DND-41 (cell line): ENCODE measurements at regions not wholly inside any gene's neighbourhood (a gene's known extent, or its start where the extent isn't known, plus 50 kb on each side); places are given as distances from the start of the nearest gene placed in this dataset.

Source experiments
- ATAC-seq: fragments of 200-7000 bp; cut with Tn5 transposase; 3 replicates; pipeline ENCODE4 v1.9.1; 2021; ENCODE audit warnings: low read depth; ENCODE audit not compliant: insufficient read depth
- DNase-seq: peaks from one replicate; pipeline ENCODE4 v3.0.0-alpha.2; 2020
- H2AFZ ChIP-seq: 2 replicates; pipeline ENCODE4 v1.6.0; 2012; ENCODE audit warnings: low read depth, low read length
- H3K27ac ChIP-seq: 2 replicates; pipeline ENCODE4 v1.5.1; 2012; ENCODE audit warnings: low read length, inconsistent platforms
- H3K27me3 ChIP-seq: fragments of 200-600 bp; sonication (generic); 2 replicates; pipeline ENCODE4 v1.6.0; 2012; ENCODE audit warnings: low read length, mild to moderate bottlenecking, inconsistent platforms; ENCODE audit not compliant: insufficient read depth, poor library complexity
- H3K36me3 ChIP-seq: 2 replicates; pipeline ENCODE4 v1.5.1; 2012; ENCODE audit warnings: low read length, inconsistent platforms; ENCODE audit not compliant: insufficient read depth
- H3K4me1 ChIP-seq: 2 replicates; pipeline ENCODE4 v1.5.1; 2012; ENCODE audit warnings: mild to moderate bottlenecking, low read length; ENCODE audit not compliant: insufficient read depth
- H3K4me2 ChIP-seq: 2 replicates; pipeline ENCODE4 v1.6.0; 2012; ENCODE audit warnings: mild to moderate bottlenecking, moderate library complexity, low read length, inconsistent platforms; ENCODE audit not compliant: insufficient read depth
- H3K4me3 ChIP-seq, 2 experiments: fragments of 200-600 bp in 1 of 2; shearing (Covaris generic) in 1 of 2; 2 replicates each; pipeline ENCODE4 v1.5.1; 2012 to 2016; ENCODE audit warnings: inconsistent platforms in 2 of 2, low read length in 2 of 2, mild to moderate bottlenecking in 2 of 2, low read depth in 1 of 2, moderate library complexity in 1 of 2
- H3K79me2 ChIP-seq: 2 replicates; pipeline ENCODE4 v1.6.0; 2012; ENCODE audit warnings: low read length, inconsistent platforms; ENCODE audit not compliant: insufficient read depth
- H3K9ac ChIP-seq: 2 replicates; pipeline ENCODE4 v1.6.0; 2012; ENCODE audit warnings: low read depth, mild to moderate bottlenecking, inconsistent platforms, low read length, moderate library complexity
- H3K9me3 ChIP-seq: 2 replicates; pipeline ENCODE4 v1.5.1; 2012; ENCODE audit warnings: low read length, moderate library complexity, mild to moderate bottlenecking, inconsistent platforms; ENCODE audit not compliant: insufficient read depth, severe bottlenecking
- H4K20me1 ChIP-seq: 2 replicates; pipeline ENCODE4 v1.6.0; 2012; ENCODE audit warnings: low read length; ENCODE audit not compliant: insufficient read depth
- CTCF ChIP-seq: IDR thresholded peaks from 2 replicates; pipeline ENCODE4 v1.5.1; 2012; ENCODE audit warnings: borderline replicate concordance, low read length, moderate library complexity, mild to moderate bottlenecking; ENCODE audit not compliant: poor library complexity, severe bottlenecking; ENCODE audit errors: extremely low read depth
- EZH2 ChIP-seq: IDR thresholded peaks from 3 replicates; pipeline ENCODE4 v1.6.1; 2012; ENCODE audit warnings: borderline replicate concordance, low read depth, mild to moderate bottlenecking, moderate library complexity, low read length, inconsistent platforms; ENCODE audit not compliant: severe bottlenecking

GRCh38 chr3:27565201-27565852 is 81.1 kb upstream of the SLC4A7 start:
- H4K20me1 ChIP-seq = no peaks in the 10 kb centered on the region
- H3K4me2 ChIP-seq = no peak overlapping the region
- no peak overlapping the region for H3K4me3 ChIP-seq
- no peak overlapping the region for H3K9ac ChIP-seq
- no peak overlapping the region for H2AFZ ChIP-seq
- H3K79me2 ChIP-seq = no peaks in the 10 kb centered on the region
- TF ChIP-seq CTCF = no peak
- TF ChIP-seq EZH2 = no peak
- DNase-seq (no peak), ATAC-seq (no peak)
- H3K27ac ChIP-seq = no peak overlapping the region
- no peaks in the 10 kb centered on the region for H3K27me3 ChIP-seq
- peaks cover 4% of the 10 kb centered on the region; the same call in 1 of the 2 replicates for H3K4me1 ChIP-seq
- H3K36me3 ChIP-seq = no peaks in the 10 kb centered on the region
- H3K9me3 ChIP-seq = no peaks in the 10 kb centered on the region

DNA sequence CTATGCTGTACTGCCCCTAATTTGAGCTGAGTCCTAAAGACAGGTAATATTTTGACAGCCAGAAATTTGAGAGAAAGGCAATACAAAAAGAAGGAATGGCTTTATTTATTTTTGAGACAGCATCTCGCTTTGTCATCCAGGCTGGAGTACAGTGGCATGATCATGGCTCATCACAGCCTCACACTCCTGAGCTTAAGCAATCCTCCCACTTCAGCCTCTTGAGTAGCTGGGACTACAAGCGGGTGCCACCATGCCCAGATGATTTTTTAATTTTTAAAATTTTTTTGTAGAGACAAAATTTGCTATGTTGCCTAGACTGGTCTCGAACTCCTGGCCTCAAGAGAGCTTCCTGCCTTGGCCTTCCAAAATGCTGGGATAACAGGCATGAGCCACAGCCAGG is 77.4 kb upstream of the SLC4A7 start:
- H2AFZ ChIP-seq = no peak overlapping the region
- DNase-seq (no peak), ATAC-seq (no peak)
- no peaks in the 10 kb centered on the region for H4K20me1 ChIP-seq
- no peak overlapping the region for H3K27ac ChIP-seq
- no peak overlapping the region for H3K9ac ChIP-seq
- H3K4me3 ChIP-seq = no peak overlapping the region
- H3K79me2 ChIP-seq = no peaks in the 10 kb centered on the region
- H3K9me3 ChIP-seq = no peaks in the 10 kb centered on the region
- peaks cover 4% of the 10 kb centered on the region; the same call in 1 of the 2 replicates for H3K4me1 ChIP-seq
- no peaks in the 10 kb centered on the region for H3K27me3 ChIP-seq
- TF ChIP-seq CTCF (no peak), EZH2 (no peak)
- H3K4me2 ChIP-seq = no peak overlapping the region
- H3K36me3 ChIP-seq = no peaks in the 10 kb centered on the region

GRCh38 chr3:27560484-27561056 is 76.4 kb upstream of the SLC4A7 start:
- Histone ChIP-seq H3K9ac (no peak overlapping the region), H3K36me3 (no peaks in the 10 kb centered on the region), H3K79me2 (no peaks in the 10 kb centered on the region), H3K4me3 (no peak overlapping the region), H3K4me2 (no peak overlapping the region), H3K4me1 (peaks cover 4% of the 10 kb centered on the region; the same call in 1 of the 2 replicates), H3K27me3 (no peaks in the 10 kb centered on the region), H3K9me3 (no peaks in the 10 kb centered on the region), H4K20me1 (no peaks in the 10 kb centered on the region), H2AFZ (no peak overlapping the region), H3K27ac (no peak overlapping the region)
- TF ChIP-seq EZH2 (no peak), CTCF (no peak)
- no peak for ATAC-seq
- no peak for DNase-seq
